ENCODE measurements at regions not wholly inside any gene's neighbourhood (a gene's known extent, or its start where the extent isn't known, plus 50 kb on each side); places are given as distances from the start of the nearest gene placed in this dataset.

DNA sequence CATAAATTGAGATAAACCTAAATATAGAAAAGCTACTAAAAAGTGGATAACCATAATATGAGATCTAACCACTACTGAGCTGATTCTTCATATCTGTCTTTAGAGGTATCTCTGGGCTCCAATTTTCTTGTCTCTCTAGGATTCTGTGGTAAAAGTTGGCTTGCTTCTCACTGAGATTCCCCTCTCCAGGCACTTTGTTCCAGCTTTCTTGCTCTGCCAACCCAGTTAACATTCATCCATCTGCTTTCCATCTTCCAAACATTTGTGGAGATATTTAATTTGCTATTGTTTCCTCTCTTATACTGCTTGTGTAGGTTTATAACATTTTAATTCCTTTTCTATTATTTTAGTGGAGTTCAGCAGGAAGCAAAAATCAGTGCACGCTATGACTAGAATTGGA lies 97.6 kb upstream of the LMCD1 start:
- DNase-seq (ENCODE audit: low read depth in 1 of 2, low spot score in 1 of 2) = no peak
- H3K4me3 ChIP-seq (replicated peaks; ENCODE audit: insufficient read depth, low read length) = no peak overlapping the region
- no peak overlapping the region for H3K27ac ChIP-seq (replicated peaks)
- H3K27me3 ChIP-seq (ENCODE audit: insufficient read depth, poor library complexity, severe bottlenecking) = no peaks in the 10 kb centered on the region
- no peak for TF ChIP-seq POLR2AphosphoS5 (IDR thresholded peaks at IDR 0.05; ENCODE audit: low read depth)
- TF ChIP-seq, protein P1, sequence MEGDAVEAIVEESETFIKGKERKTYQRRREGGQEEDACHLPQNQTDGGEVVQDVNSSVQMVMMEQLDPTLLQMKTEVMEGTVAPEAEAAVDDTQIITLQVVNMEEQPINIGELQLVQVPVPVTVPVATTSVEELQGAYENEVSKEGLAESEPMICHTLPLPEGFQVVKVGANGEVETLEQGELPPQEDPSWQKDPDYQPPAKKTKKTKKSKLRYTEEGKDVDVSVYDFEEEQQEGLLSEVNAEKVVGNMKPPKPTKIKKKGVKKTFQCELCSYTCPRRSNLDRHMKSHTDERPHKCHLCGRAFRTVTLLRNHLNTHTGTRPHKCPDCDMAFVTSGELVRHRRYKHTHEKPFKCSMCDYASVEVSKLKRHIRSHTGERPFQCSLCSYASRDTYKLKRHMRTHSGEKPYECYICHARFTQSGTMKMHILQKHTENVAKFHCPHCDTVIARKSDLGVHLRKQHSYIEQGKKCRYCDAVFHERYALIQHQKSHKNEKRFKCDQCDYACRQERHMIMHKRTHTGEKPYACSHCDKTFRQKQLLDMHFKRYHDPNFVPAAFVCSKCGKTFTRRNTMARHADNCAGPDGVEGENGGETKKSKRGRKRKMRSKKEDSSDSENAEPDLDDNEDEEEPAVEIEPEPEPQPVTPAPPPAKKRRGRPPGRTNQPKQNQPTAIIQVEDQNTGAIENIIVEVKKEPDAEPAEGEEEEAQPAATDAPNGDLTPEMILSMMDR (IDR thresholded peaks at IDR 0.05; ENCODE audit: insufficient read depth, low read length) = no peak
- no peak for TF ChIP-seq SPI1 (IDR thresholded peaks at IDR 0.05; ENCODE audit: borderline replicate concordance, low read depth)
- TF ChIP-seq, protein P2, sequence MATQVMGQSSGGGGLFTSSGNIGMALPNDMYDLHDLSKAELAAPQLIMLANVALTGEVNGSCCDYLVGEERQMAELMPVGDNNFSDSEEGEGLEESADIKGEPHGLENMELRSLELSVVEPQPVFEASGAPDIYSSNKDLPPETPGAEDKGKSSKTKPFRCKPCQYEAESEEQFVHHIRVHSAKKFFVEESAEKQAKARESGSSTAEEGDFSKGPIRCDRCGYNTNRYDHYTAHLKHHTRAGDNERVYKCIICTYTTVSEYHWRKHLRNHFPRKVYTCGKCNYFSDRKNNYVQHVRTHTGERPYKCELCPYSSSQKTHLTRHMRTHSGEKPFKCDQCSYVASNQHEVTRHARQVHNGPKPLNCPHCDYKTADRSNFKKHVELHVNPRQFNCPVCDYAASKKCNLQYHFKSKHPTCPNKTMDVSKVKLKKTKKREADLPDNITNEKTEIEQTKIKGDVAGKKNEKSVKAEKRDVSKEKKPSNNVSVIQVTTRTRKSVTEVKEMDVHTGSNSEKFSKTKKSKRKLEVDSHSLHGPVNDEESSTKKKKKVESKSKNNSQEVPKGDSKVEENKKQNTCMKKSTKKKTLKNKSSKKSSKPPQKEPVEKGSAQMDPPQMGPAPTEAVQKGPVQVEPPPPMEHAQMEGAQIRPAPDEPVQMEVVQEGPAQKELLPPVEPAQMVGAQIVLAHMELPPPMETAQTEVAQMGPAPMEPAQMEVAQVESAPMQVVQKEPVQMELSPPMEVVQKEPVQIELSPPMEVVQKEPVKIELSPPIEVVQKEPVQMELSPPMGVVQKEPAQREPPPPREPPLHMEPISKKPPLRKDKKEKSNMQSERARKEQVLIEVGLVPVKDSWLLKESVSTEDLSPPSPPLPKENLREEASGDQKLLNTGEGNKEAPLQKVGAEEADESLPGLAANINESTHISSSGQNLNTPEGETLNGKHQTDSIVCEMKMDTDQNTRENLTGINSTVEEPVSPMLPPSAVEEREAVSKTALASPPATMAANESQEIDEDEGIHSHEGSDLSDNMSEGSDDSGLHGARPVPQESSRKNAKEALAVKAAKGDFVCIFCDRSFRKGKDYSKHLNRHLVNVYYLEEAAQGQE (IDR thresholded peaks at IDR 0.05; ENCODE audit: insufficient replicate concordance, low read depth) = no peak
- no peak for TF ChIP-seq GABPA (IDR thresholded peaks at IDR 0.05; ENCODE audit: low read depth)

DNA sequence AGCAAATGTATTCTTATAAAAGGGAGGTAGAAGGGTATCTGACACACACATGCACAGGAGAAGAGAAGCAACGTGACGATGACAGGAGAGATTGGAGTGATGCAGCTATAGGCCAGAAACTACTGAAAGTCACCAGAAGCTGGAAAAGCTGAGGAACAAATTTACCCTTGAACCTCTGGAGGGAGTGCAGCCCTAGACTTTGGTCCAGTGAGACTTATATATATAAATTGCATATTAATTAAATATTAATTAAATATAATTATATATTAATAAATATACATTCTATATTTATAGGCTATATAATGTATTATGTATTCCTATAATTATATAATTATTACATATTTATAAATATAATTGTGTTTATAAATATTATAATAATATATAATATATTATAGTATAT lies 96.5 kb upstream of the LMCD1 start:
- no peak for DNase-seq (ENCODE audit: low read depth in 1 of 2, low spot score in 1 of 2)
- no peak overlapping the region for H3K4me3 ChIP-seq (replicated peaks; ENCODE audit: insufficient read depth, low read length)
- no peaks in the 10 kb centered on the region for H3K27me3 ChIP-seq (ENCODE audit: insufficient read depth, poor library complexity, severe bottlenecking)
- no peak overlapping the region for H3K27ac ChIP-seq (replicated peaks)
- TF ChIP-seq, protein P2 (IDR thresholded peaks at IDR 0.05; ENCODE audit: insufficient replicate concordance, low read depth) = no peak
- TF ChIP-seq, protein P1 (IDR thresholded peaks at IDR 0.05; ENCODE audit: insufficient read depth, low read length) = no peak

DNA sequence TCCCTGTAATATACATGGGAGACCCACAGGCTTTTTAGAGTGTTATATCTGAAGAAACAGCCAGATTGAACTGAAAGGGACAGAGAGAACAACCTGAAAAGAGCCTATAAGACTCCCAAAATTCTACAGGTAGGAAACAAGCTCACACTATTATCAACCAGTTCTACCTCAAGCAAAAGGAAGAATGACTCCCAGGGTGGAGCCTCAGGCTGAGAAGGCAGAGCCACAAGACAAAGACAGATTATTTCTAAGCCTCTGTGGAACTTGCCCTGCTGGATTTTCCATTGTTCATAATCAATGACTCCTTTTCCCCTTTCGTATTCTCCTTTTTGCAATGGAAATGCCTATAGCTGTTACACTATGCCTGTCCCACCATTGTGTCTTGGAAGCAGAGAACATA lies 95.1 kb upstream of the LMCD1 start:
- no peak overlapping the region for H3K27ac ChIP-seq (replicated peaks)
- no peak for DNase-seq (ENCODE audit: low read depth in 1 of 2, low spot score in 1 of 2)

More for the DNA sequence above, 95.1 kb upstream of the LMCD1 start:
- H3K4me3 ChIP-seq (replicated peaks; ENCODE audit: insufficient read depth, low read length) = no peak overlapping the region
- H3K27me3 ChIP-seq (ENCODE audit: insufficient read depth, poor library complexity, severe bottlenecking) = no peaks in the 10 kb centered on the region
- TF ChIP-seq SPI1 (IDR thresholded peaks at IDR 0.05; ENCODE audit: borderline replicate concordance, low read depth) = no peak
- no peak for TF ChIP-seq GABPA (IDR thresholded peaks at IDR 0.05; ENCODE audit: low read depth)
- TF ChIP-seq, protein P1 (IDR thresholded peaks at IDR 0.05; ENCODE audit: insufficient read depth, low read length) = no peak
- no peak for TF ChIP-seq POLR2AphosphoS5 (IDR thresholded peaks at IDR 0.05; ENCODE audit: low read depth)
- TF ChIP-seq, protein P2 (IDR thresholded peaks at IDR 0.05; ENCODE audit: insufficient replicate concordance, low read depth) = no peak

Data from HL-60 (cell line).